ENCODE measurements at regions not wholly inside any gene's neighbourhood (a gene's known extent, or its start where the extent isn't known, plus 50 kb on each side); places are given as distances from the start of the nearest gene placed in this dataset.

- no peak for TF ChIP-seq POLR2A (IDR thresholded peaks at IDR 0.05; ENCODE audit: low read length)
- TF ChIP-seq GATA1 (IDR thresholded peaks at IDR 0.05; ENCODE audit: low read depth, low read length): no peak
Observed at GRCh38 chr11:104728927-104729326, 169.3 kb downstream of the CASP12 start.
